ENCODE measurements at regions not wholly inside any gene's neighbourhood (a gene's known extent, or its start where the extent isn't known, plus 50 kb on each side); places are given as distances from the start of the nearest gene placed in this dataset.
"Not testable (repeated sequence)": the region's sequence is repeated elsewhere in the genome, so short reads cannot be mapped to it uniquely, and the experiment has no call there.

GRCh38 chr15:19956124-19956796 is 585.3 kb downstream of the GOLGA6L6 start:
- no peak for TF ChIP-seq CTCF (IDR thresholded peaks at IDR 0.05; ENCODE audit: extremely low read depth, low read depth, low read length)
- Histone ChIP-seq H3K4me3 (ENCODE audit: insufficient read depth, low read length) (no peak overlapping the region), H3K79me2 (ENCODE audit: insufficient read depth, low read length) (no peaks in the 10 kb centered on the region), H3K4me2 (ENCODE audit: insufficient read depth, low read length) (no peak overlapping the region), H3K27me3 (ENCODE audit: insufficient read depth, low read length) (no peaks in the 10 kb centered on the region), H3K9me3 (ENCODE audit: low read depth, low read length) (no peaks in the 10 kb centered on the region), H4K20me1 (ENCODE audit: insufficient read depth, low read length) (no peaks in the 10 kb centered on the region), H3K27ac (ENCODE audit: low read depth, low read length) (no peak overlapping the region), H3K4me1 (ENCODE audit: insufficient read depth, low read length) (no peaks in the 10 kb centered on the region), H2AFZ (ENCODE audit: low read length) (no peak overlapping the region), H3K36me3 (ENCODE audit: insufficient read depth, low read length) (no peaks in the 10 kb centered on the region)
- DNase-seq (ENCODE audit: insufficient read length, low spot score, missing footprints): no peak

- Histone ChIP-seq H4K20me1 (ENCODE audit: insufficient read depth, low read length) (no peaks in the 10 kb centered on the region), H3K9me3 (ENCODE audit: low read depth, low read length) (no peaks in the 10 kb centered on the region), H3K4me2 (ENCODE audit: insufficient read depth, low read length) (no peak overlapping the region)
Measured at GRCh38 chr15:19944261-19944888, 597.2 kb downstream of the GOLGA6L6 start.

GRCh38 chr15:19943515-19943914 is 598.1 kb downstream of the GOLGA6L6 start:
- no peaks in the 10 kb centered on the region for H3K79me2 ChIP-seq (ENCODE audit: insufficient read depth, low read length)
- H3K27ac ChIP-seq (ENCODE audit: low read depth, low read length): no peak overlapping the region
- no peaks in the 10 kb centered on the region for H3K9me3 ChIP-seq (ENCODE audit: low read depth, low read length)
- no peak overlapping the region for H2AFZ ChIP-seq (ENCODE audit: low read length)
- no peak for DNase-seq (ENCODE audit: insufficient read length, low spot score, missing footprints)
- no peaks in the 10 kb centered on the region for H3K27me3 ChIP-seq (ENCODE audit: insufficient read depth, low read length)
- no peak for TF ChIP-seq CTCF (IDR thresholded peaks at IDR 0.05; ENCODE audit: extremely low read depth, low read depth, low read length)
- no peak overlapping the region for H3K4me3 ChIP-seq (ENCODE audit: insufficient read depth, low read length)
- no peaks in the 10 kb centered on the region for H4K20me1 ChIP-seq (ENCODE audit: insufficient read depth, low read length)
- no peaks in the 10 kb centered on the region for H3K4me1 ChIP-seq (ENCODE audit: insufficient read depth, low read length)
- H3K4me2 ChIP-seq (ENCODE audit: insufficient read depth, low read length): no peak overlapping the region
- H3K36me3 ChIP-seq (ENCODE audit: insufficient read depth, low read length): no peaks in the 10 kb centered on the region

More at GRCh38 chr15:19944261-19944888, 597.2 kb downstream of the GOLGA6L6 start:
- Histone ChIP-seq H2AFZ (ENCODE audit: low read length) (no peak overlapping the region), H3K79me2 (ENCODE audit: insufficient read depth, low read length) (no peaks in the 10 kb centered on the region), H3K4me1 (ENCODE audit: insufficient read depth, low read length) (no peaks in the 10 kb centered on the region), H3K4me3 (ENCODE audit: insufficient read depth, low read length) (no peak overlapping the region), H3K27ac (ENCODE audit: low read depth, low read length) (no peak overlapping the region), H3K36me3 (ENCODE audit: insufficient read depth, low read length) (no peaks in the 10 kb centered on the region), H3K27me3 (ENCODE audit: insufficient read depth, low read length) (no peaks in the 10 kb centered on the region)
- TF ChIP-seq CTCF (IDR thresholded peaks at IDR 0.05; ENCODE audit: extremely low read depth, low read depth, low read length): no peak
- no peak for DNase-seq (ENCODE audit: insufficient read length, low spot score, missing footprints)

GRCh38 chr15:19903281-19903680 is 638.3 kb downstream of the GOLGA6L6 start:
- H3K27ac ChIP-seq (ENCODE audit: low read depth, low read length); H3K4me3 ChIP-seq (ENCODE audit: insufficient read depth, low read length); H4K20me1 ChIP-seq (ENCODE audit: insufficient read depth, low read length); H3K79me2 ChIP-seq (ENCODE audit: insufficient read depth, low read length); H3K9me3 ChIP-seq (ENCODE audit: low read depth, low read length); H2AFZ ChIP-seq (ENCODE audit: low read length); H3K27me3 ChIP-seq (ENCODE audit: insufficient read depth, low read length); H3K4me2 ChIP-seq (ENCODE audit: insufficient read depth, low read length); H3K4me1 ChIP-seq (ENCODE audit: insufficient read depth, low read length); DNase-seq (ENCODE audit: insufficient read length, low spot score, missing footprints); H3K36me3 ChIP-seq (ENCODE audit: insufficient read depth, low read length): not testable (repeated sequence)

GRCh38 chr15:19902388-19902787 is 639.2 kb downstream of the GOLGA6L6 start:
- not testable (repeated sequence) for H3K27ac ChIP-seq (ENCODE audit: low read depth, low read length); H4K20me1 ChIP-seq (ENCODE audit: insufficient read depth, low read length); H3K9me3 ChIP-seq (ENCODE audit: low read depth, low read length); H2AFZ ChIP-seq (ENCODE audit: low read length); H3K36me3 ChIP-seq (ENCODE audit: insufficient read depth, low read length); H3K4me1 ChIP-seq (ENCODE audit: insufficient read depth, low read length); H3K27me3 ChIP-seq (ENCODE audit: insufficient read depth, low read length); H3K79me2 ChIP-seq (ENCODE audit: insufficient read depth, low read length); H3K4me3 ChIP-seq (ENCODE audit: insufficient read depth, low read length); H3K4me2 ChIP-seq (ENCODE audit: insufficient read depth, low read length); DNase-seq (ENCODE audit: insufficient read length, low spot score, missing footprints)

- H3K4me3 ChIP-seq (ENCODE audit: insufficient read depth, low read length); H3K4me2 ChIP-seq (ENCODE audit: insufficient read depth, low read length); H2AFZ ChIP-seq (ENCODE audit: low read length); H3K9me3 ChIP-seq (ENCODE audit: low read depth, low read length); H3K36me3 ChIP-seq (ENCODE audit: insufficient read depth, low read length); H3K27ac ChIP-seq (ENCODE audit: low read depth, low read length); DNase-seq (ENCODE audit: insufficient read length, low spot score, missing footprints); H3K79me2 ChIP-seq (ENCODE audit: insufficient read depth, low read length); H4K20me1 ChIP-seq (ENCODE audit: insufficient read depth, low read length); H3K4me1 ChIP-seq (ENCODE audit: insufficient read depth, low read length); H3K27me3 ChIP-seq (ENCODE audit: insufficient read depth, low read length): not testable (repeated sequence)
Measured at GRCh38 chr15:19901414-19901813, 640.2 kb downstream of the GOLGA6L6 start.
